Nephron (organoid): ENCODE measurements at regions not wholly inside any gene's neighbourhood (a gene's known extent, or its start where the extent isn't known, plus 50 kb on each side); places are given as distances from the start of the nearest gene placed in this dataset.

Source experiments
- H3K27ac Mint-ChIP-seq, 3 experiments: 2 replicates each; pipeline ENCODE4 v1.8.0; 2020; ENCODE audit warnings: mixed read lengths in 3 of 3, mild to moderate bottlenecking in 2 of 3, moderate library complexity in 1 of 3
- H3K27me3 Mint-ChIP-seq: 2 replicates; pipeline ENCODE4 v1.8.0; 2021; ENCODE audit warnings: low read depth, mild to moderate bottlenecking, moderate library complexity, mixed read lengths
- H3K36me3 Mint-ChIP-seq: 2 replicates; pipeline ENCODE4 v1.8.0; 2020; ENCODE audit warnings: low read depth, mixed read lengths
- H3K4me1 Mint-ChIP-seq: 2 replicates; pipeline ENCODE4 v1.8.0; 2020; ENCODE audit warnings: mixed read lengths
- H3K4me3 Mint-ChIP-seq, 3 experiments: 2 replicates each; pipeline ENCODE4 v1.8.0; 2020; ENCODE audit warnings: mild to moderate bottlenecking in 3 of 3, mixed read lengths in 3 of 3, moderate library complexity in 2 of 3
- H3K9me3 Mint-ChIP-seq: 2 replicates; pipeline ENCODE4 v1.8.0; 2020; ENCODE audit warnings: mixed read lengths
- TF ChIP-seq, protein P1 (sequence below), 3 experiments: fragments of 200-600 bp; sonication (generic); IDR thresholded peaks; one replicate each; pipeline ENCODE4 v1.5.0; 2021; ENCODE audit warnings: antibody characterized with exemption in 3 of 3; ENCODE audit not compliant: unreplicated experiment in 3 of 3

- TF ChIP-seq, protein P1, sequence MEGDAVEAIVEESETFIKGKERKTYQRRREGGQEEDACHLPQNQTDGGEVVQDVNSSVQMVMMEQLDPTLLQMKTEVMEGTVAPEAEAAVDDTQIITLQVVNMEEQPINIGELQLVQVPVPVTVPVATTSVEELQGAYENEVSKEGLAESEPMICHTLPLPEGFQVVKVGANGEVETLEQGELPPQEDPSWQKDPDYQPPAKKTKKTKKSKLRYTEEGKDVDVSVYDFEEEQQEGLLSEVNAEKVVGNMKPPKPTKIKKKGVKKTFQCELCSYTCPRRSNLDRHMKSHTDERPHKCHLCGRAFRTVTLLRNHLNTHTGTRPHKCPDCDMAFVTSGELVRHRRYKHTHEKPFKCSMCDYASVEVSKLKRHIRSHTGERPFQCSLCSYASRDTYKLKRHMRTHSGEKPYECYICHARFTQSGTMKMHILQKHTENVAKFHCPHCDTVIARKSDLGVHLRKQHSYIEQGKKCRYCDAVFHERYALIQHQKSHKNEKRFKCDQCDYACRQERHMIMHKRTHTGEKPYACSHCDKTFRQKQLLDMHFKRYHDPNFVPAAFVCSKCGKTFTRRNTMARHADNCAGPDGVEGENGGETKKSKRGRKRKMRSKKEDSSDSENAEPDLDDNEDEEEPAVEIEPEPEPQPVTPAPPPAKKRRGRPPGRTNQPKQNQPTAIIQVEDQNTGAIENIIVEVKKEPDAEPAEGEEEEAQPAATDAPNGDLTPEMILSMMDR (IDR thresholded peaks at IDR 0.05; ENCODE audit: unreplicated experiment in 3 of 3) = no peak
- Mint-ChIP-seq H3K36me3 (no peaks in the 10 kb centered on the region), H3K9me3 (no peaks in the 10 kb centered on the region), H3K27me3 (no peaks in the 10 kb centered on the region), H3K4me1 (peaks cover 5% of the 10 kb centered on the region), H3K4me3 (no peak overlapping the region), H3K27ac (no peak overlapping the region)
Observed at GRCh38 chr14:94940263-94940993, 170.5 kb upstream of the GSC start.

- Mint-ChIP-seq H3K27me3 (no peaks in the 10 kb centered on the region), H3K9me3 (no peaks in the 10 kb centered on the region), H3K36me3 (no peaks in the 10 kb centered on the region), H3K4me3 (no peak overlapping the region), H3K4me1 (peaks cover 11% of the 10 kb centered on the region), H3K27ac (no peak overlapping the region)
- TF ChIP-seq, protein P1 (IDR thresholded peaks at IDR 0.05; ENCODE audit: unreplicated experiment in 3 of 3) = no peak
Observed at GRCh38 chr14:94938016-94938415, 168.1 kb upstream of the GSC start.

- Mint-ChIP-seq H3K4me1 (peaks cover 11% of the 10 kb centered on the region), H3K36me3 (no peaks in the 10 kb centered on the region), H3K4me3 (no peak overlapping the region), H3K9me3 (no peaks in the 10 kb centered on the region), H3K27me3 (peaks cover 6% of the 10 kb centered on the region), H3K27ac (peak overlapping the region in 1 of 3 experiments; percentile 77)
- TF ChIP-seq, protein P1 (IDR thresholded peaks at IDR 0.05; ENCODE audit: unreplicated experiment in 3 of 3) = no peak
Observed at GRCh38 chr14:94936901-94937685, 167.2 kb upstream of the GSC start.

DNA sequence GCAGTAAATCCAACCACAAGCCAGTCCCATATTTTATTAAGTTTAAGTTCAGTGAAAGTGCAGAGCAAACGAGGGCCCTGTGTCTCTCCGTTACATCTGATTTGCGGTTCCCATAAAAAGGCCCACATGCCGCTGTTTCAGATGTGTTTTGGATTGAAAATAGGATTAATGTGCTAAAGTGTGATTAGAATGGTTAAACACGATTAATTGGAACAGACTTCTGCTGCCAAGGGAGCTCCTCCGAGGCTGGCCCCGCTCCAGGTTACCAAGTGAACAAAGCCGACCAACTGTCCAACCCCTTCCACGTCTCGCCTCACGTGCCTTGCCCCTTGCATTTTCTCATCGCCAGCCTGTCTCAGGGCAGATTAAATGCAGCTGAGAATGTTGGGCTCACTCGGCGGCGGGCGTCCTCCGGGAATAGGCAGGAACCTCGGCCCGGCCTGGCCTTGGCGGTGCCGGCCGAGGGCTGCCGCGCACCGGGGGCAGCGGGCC is 166.5 kb upstream of the GSC start:
- peak overlapping the region; percentile 77 to 92 (median 89) for H3K27ac Mint-ChIP-seq
- peaks cover 8% of the 10 kb centered on the region for H3K27me3 Mint-ChIP-seq

DNA sequence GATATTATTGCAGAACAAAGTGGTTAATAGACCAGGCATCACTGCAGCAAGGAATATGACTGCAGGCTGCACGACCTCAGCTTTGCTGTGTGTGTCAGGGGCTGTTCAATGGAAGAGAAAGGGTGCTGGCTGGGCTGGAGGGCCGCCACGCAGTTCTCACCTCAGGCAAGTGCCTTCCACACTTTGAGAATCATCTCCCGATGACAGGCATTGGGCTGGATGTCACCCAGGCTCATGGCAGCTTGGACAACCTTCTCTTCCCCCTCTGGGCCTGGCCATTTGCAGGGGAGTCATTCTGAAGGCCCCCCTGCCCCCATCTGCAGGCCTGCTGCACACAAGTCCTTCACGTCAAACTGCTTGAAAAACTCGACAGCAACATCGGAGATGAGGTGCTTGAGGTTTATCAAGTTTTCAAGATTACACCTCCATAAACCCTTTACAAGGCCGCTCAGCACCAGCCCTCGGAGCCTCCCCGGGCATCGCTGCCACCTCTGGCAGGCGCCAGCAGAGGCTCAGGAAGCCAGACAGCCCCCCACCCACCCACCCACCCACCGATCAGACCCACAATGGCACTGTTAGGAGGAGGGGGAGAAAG is 165.9 kb upstream of the GSC start:
- Mint-ChIP-seq H3K27ac (peak overlapping the region; percentile 77 to 92 (median 89)), H3K36me3 (no peaks in the 10 kb centered on the region), H3K27me3 (peaks cover 12% of the 10 kb centered on the region), H3K4me3 (no peak overlapping the region), H3K4me1 (peaks cover 11% of the 10 kb centered on the region), H3K9me3 (no peaks in the 10 kb centered on the region)
- TF ChIP-seq, protein P1 (IDR thresholded peaks at IDR 0.05; ENCODE audit: unreplicated experiment in 3 of 3) = no peak

More for the DNA sequence above, 166.5 kb upstream of the GSC start:
- H3K4me1 Mint-ChIP-seq = peaks cover 11% of the 10 kb centered on the region
- peak overlapping the region in 2 of 3 experiments; percentile 19 to 27 for H3K4me3 Mint-ChIP-seq
- TF ChIP-seq, protein P1 (IDR thresholded peaks at IDR 0.05; ENCODE audit: unreplicated experiment in 3 of 3) = no peak
- no peaks in the 10 kb centered on the region for H3K36me3 Mint-ChIP-seq
- H3K9me3 Mint-ChIP-seq = no peaks in the 10 kb centered on the region
